Activated CD4-positive, alpha-beta T cell treated with anti-CD3 and anti-CD28 coated beads, Interleukin-2, Interleukin-4, amounts not matched to agents 100 ng/mL and 50 ng/mL, durations not matched to agents 16 hours and 8 hours (primary cell): ENCODE measurements at regions not wholly inside any gene's neighbourhood (a gene's known extent, or its start where the extent isn't known, plus 50 kb on each side); places are given as distances from the start of the nearest gene placed in this dataset.
"Not testable (repeated sequence)": the region's sequence is repeated elsewhere in the genome, so short reads cannot be mapped to it uniquely, and the experiment has no call there.

ENCODE experiments used
- DNase-seq: peaks from one replicate; pipeline ENCODE4 v3.0.0-alpha.2; 2020; ENCODE audit warnings: low spot score

- DNase-seq: no peak
These were observed 174.6 kb downstream of the ABCA8 start for GRCh38 chr17:68780596-68780995.

- DNase-seq: no peak
These were observed 176.5 kb downstream of the ABCA8 start for GRCh38 chr17:68778726-68779125.

- no peak for DNase-seq
These were observed 176.9 kb upstream of the FAM20A start for GRCh38 chr17:68777856-68778694.

GRCh38 chr17:68777243-68777855, 176.2 kb upstream of the FAM20A start:
- peak; percentile 20 for DNase-seq

GRCh38 chr17:68776451-68776850, 175.3 kb upstream of the FAM20A start:
- no peak for DNase-seq

- DNase-seq: no peak
These were observed 174.8 kb upstream of the FAM20A start for GRCh38 chr17:68775969-68776368.

GRCh38 chr17:68775318-68775717, 174.2 kb upstream of the FAM20A start:
- DNase-seq: no peak

GRCh38 chr17:68771867-68772515, 170.8 kb upstream of the FAM20A start:
- DNase-seq: peak; percentile 10

GRCh38 chr17:68768804-68769203, 167.6 kb upstream of the FAM20A start:
- DNase-seq: no peak

GRCh38 chr17:68766640-68767039, 165.5 kb upstream of the FAM20A start:
- DNase-seq: no peak

GRCh38 chr17:68763562-68763961, 162.4 kb upstream of the FAM20A start:
- no peak for DNase-seq

- no peak for DNase-seq
These were observed 161.7 kb upstream of the FAM20A start for GRCh38 chr17:68762911-68763310.

GRCh38 chr17:68760141-68760475, 158.9 kb upstream of the FAM20A start:
- DNase-seq: no peak

GRCh38 chr17:68759343-68760140, 158.4 kb upstream of the FAM20A start:
- DNase-seq: peak; percentile 70

- DNase-seq: no peak
These were observed 157.8 kb upstream of the FAM20A start for GRCh38 chr17:68759002-68759342.

GRCh38 chr17:68757866-68758757, 156.9 kb upstream of the FAM20A start:
- not testable (repeated sequence) for DNase-seq

GRCh38 chr17:68753985-68754769, 153.0 kb upstream of the FAM20A start:
- no peak for DNase-seq

GRCh38 chr17:68750208-68750562, 149.0 kb upstream of the FAM20A start:
- no peak for DNase-seq

- DNase-seq: no peak
These were observed 148.4 kb upstream of the FAM20A start for GRCh38 chr17:68749349-68750207.

GRCh38 chr17:68748381-68748780, 147.2 kb upstream of the FAM20A start:
- DNase-seq: no peak
